K562 (cell line): ENCODE measurements at regions not wholly inside any gene's neighbourhood (a gene's known extent, or its start where the extent isn't known, plus 50 kb on each side); places are given as distances from the start of the nearest gene placed in this dataset.

ENCODE experiments used
- ATAC-seq: fragments of 200-7000 bp; cut with Tn5 transposase; 3 replicates; pipeline ENCODE4 v1.9.1; 2020; ENCODE audit warnings: moderate library complexity
- BruUV-seq: library from RNA; stranded (reverse); fragments of 400-500 nt; replicated peaks from 2 replicates; lab custom pipeline; 2021; lab: Mats Ljungman, UMichigan
- CTCF ChIA-PET: fragments of 300-600 bp; formaldehyde crosslinking; extraction: SDS; loops from one replicate; lab custom pipeline; 2021; ENCODE audit warnings: low intra/inter-chr PET ratio; lab: Yijun Ruan, JAX
- POLR2A ChIA-PET: fragments of 300-600, 350-650 bp; sonication (Branson Sonifier 250); formaldehyde crosslinking; extraction: SDS; loops from one replicate; lab custom pipeline; 2021; ENCODE audit warnings: antibody characterized with exemption, inconsistent platforms; lab: Yijun Ruan, JAX
- DNase-seq, 4 experiments: peaks; one replicate each; pipeline versions ENCODE4 v3.0.0 to v3.0.0-alpha.2; 2011 to 2018; ENCODE audit warnings: low spot score in 3 of 4, mixed read lengths in 3 of 4; ENCODE audit errors: extremely low read depth in 1 of 4
- FAIRE-seq: peaks from 2 replicates; lab custom pipeline; 2011; peaks lifted over from hg19 to GRCh38; lab: Jason Lieb, UNC
- H2AFZ ChIP-seq: 2 replicates; pipeline ENCODE4 v1.6.0; 2011; ENCODE audit warnings: low read depth, low read length, control low read depth, inconsistent platforms
- H3K27ac ChIP-seq: fragments of 200-600 bp; 3 replicates; pipeline ENCODE4 v1.8.0; 2011; ENCODE audit warnings: low read depth, mild to moderate bottlenecking, control low read depth, inconsistent platforms, low read length, moderate library complexity, mixed read lengths; ENCODE audit errors: extremely low read depth
- H3K27me3 ChIP-seq, 2 experiments: fragments of 300-600 bp in 1 of 2; 2 replicates in 1 of 2; 3 replicates in 1 of 2; pipeline versions ENCODE4 v1.6.0 to v1.8.0; 2011; ENCODE audit warnings: inconsistent platforms in 2 of 2, low read length in 2 of 2, mild to moderate bottlenecking in 1 of 2, mixed read lengths in 1 of 2, moderate library complexity in 1 of 2; ENCODE audit not compliant: control insufficient read depth in 2 of 2, insufficient read depth in 2 of 2
- H3K36me3 ChIP-seq: fragments of 300-600 bp; 3 replicates; pipeline ENCODE4 v1.8.0; 2011; ENCODE audit warnings: mild to moderate bottlenecking, low read length, inconsistent platforms; ENCODE audit not compliant: control insufficient read depth, insufficient read depth
- H3K4me1 ChIP-seq, 2 experiments: fragments of 200-600 bp in 1 of 2; replicated peaks in 1 of 2; 2 replicates in 1 of 2; 3 replicates in 1 of 2; pipeline versions ENCODE4 v1.5.1 to v1.8.0; 2011; ENCODE audit warnings: inconsistent platforms in 2 of 2, low read length in 2 of 2, mild to moderate bottlenecking in 1 of 2, mixed read lengths in 1 of 2, moderate library complexity in 1 of 2; ENCODE audit not compliant: control insufficient read depth in 2 of 2, insufficient read depth in 2 of 2
- H3K4me2 ChIP-seq: 2 replicates; pipeline ENCODE4 v1.6.1; 2011; ENCODE audit warnings: low read length, control low read depth, inconsistent platforms, mixed read lengths; ENCODE audit not compliant: insufficient read depth
- H3K4me3 ChIP-seq: fragments of 200-600 bp; sonication (generic), shearing (Covaris generic); 2 replicates; pipeline ENCODE4 v1.5.1; 2016; ENCODE audit warnings: control low read depth, inconsistent platforms
- H3K79me2 ChIP-seq: fragments of 200-600 bp; 3 replicates; pipeline ENCODE4 v1.8.0; 2011; ENCODE audit warnings: low read length, inconsistent platforms; ENCODE audit not compliant: control insufficient read depth, insufficient read depth
- H3K9ac ChIP-seq, 2 experiments: 2 replicates each; pipeline versions ENCODE4 v1.6.0 to v1.6.1; 2011; ENCODE audit warnings: low read depth in 2 of 2, low read length in 2 of 2, control low read depth in 1 of 2, inconsistent platforms in 1 of 2, mild to moderate bottlenecking in 1 of 2, mixed read lengths in 1 of 2; ENCODE audit not compliant: insufficient read depth in 1 of 2
- H3K9me1 ChIP-seq: one replicate; pipeline ENCODE4 v1.6.0; 2011; ENCODE audit warnings: inconsistent platforms, mild to moderate bottlenecking, low read length, moderate library complexity; ENCODE audit not compliant: control insufficient read depth, insufficient read depth
- H3K9me3 ChIP-seq: replicated peaks from 2 replicates; pipeline ENCODE4 v1.5.1; 2011; ENCODE audit warnings: low read depth, low read length, inconsistent platforms; ENCODE audit not compliant: control insufficient read depth, insufficient read depth
- H4K20me1 ChIP-seq: replicated peaks from 2 replicates; pipeline ENCODE4 v1.6.1; 2011; ENCODE audit warnings: low read length, inconsistent platforms, mixed read lengths; ENCODE audit not compliant: control insufficient read depth, insufficient read depth
- CTCF ChIP-seq, 3 experiments: IDR thresholded peaks in 2 of 3; conservative IDR thresholded peaks in 1 of 3; 2 replicates each; pipeline ENCODE4 v1.5.1; 2011 to 2012; ENCODE audit warnings: low read length in 3 of 3, mild to moderate bottlenecking in 3 of 3, control low read depth in 2 of 3, improper control_type of control experiment in 1 of 3, inconsistent platforms in 1 of 3, low read depth in 1 of 3, mixed read lengths in 1 of 3, moderate library complexity in 1 of 3; ENCODE audit not compliant: insufficient read depth in 2 of 3
- RAD21 ChIP-seq, 2 experiments: fragments of 250-450 bp in 1 of 2; fragments of 450-650 bp in 1 of 2; sonication (Bioruptor Pico) in 1 of 2; formaldehyde crosslinking in 1 of 2; IDR thresholded peaks in 1 of 2; conservative IDR thresholded peaks in 1 of 2; 2 replicates each; pipeline versions ENCODE4 v1.4.0 to v1.8.0; 2020 to 2022; ENCODE audit warnings: mild to moderate bottlenecking in 2 of 2, moderate library complexity in 1 of 2
- ZNF780A ChIP-seq: fragments of 250-450 bp; sonication (Bioruptor Pico); IDR thresholded peaks from 2 replicates; pipeline ENCODE4 v1.5.0; 2021; ENCODE audit warnings: mild to moderate bottlenecking
- WGBS: fragments of 100-300 bp; shearing (Covaris generic); methylation state at CpG from one replicate; pipeline ENCODE4 v1.1.6; 2016; ENCODE audit warnings: low coverage, mixed read lengths; ENCODE audit not compliant: insufficient coverage; ENCODE audit errors: missing lambda C conversion rate; 5-methylcytosine and 5-hydroxymethylcytosine counted together
- in situ Hi-C: fragments of 300-500 bp; cut with MboI; formaldehyde crosslinking; loops from 4 replicates; pipeline ENCODE4 v1.15.0; 2018; ENCODE audit warnings: inconsistent platforms, mixed read lengths
- intact Hi-C: fragments of 100-400 bp; cut with micrococcal nuclease; formaldehyde crosslinking; loops from 2 replicates; pipeline ENCODE4 v1.14.2; 2022

GRCh38 chr11:88231894-88232482 is 56.7 kb upstream of the RAB38 start:
- H3K9me3 ChIP-seq: no peaks in the 10 kb centered on the region; the same call in 1 of the 2 replicates
- peak in 1 of 2 experiments; percentile 31; a peak in 1 of 4 replicates for TF ChIP-seq RAD21 (CRISPR knock-in tag; conservative IDR thresholded peaks at IDR 0.05 in 1 of 2, IDR thresholded peaks at IDR 0.05 in 1 of 2)
- TF ChIP-seq CTCF (IDR thresholded peaks at IDR 0.05 in 2 of 3, conservative IDR thresholded peaks at IDR 0.05 in 1 of 3; ENCODE audit: insufficient read depth in 2 of 3, low read depth in 1 of 3, low read length in 3 of 3): peak in 2 of 3 experiments; percentile 1 to 20; a peak in 1 of 6 replicates
- no peak for TF ChIP-seq ZNF780A (CRISPR knock-in tag)
- TF ChIP-seq, all 486 proteins: peak for 2
- in situ Hi-C loops: no loop called here
- no TSS peak for BruUV-seq
- Histone ChIP-seq H3K4me1 (no peaks in the 10 kb centered on the region), H2AFZ (no peak overlapping the region), H3K4me3 (no peak overlapping the region), H3K27me3 (no peaks in the 10 kb centered on the region), H3K79me2 (no peaks in the 10 kb centered on the region), H3K36me3 (no peaks in the 10 kb centered on the region), H3K27ac (no peak overlapping the region), H4K20me1 (no peaks in the 10 kb centered on the region), H3K9ac (no peak overlapping the region), H3K9me1 (no peaks in the 10 kb centered on the region), H3K4me2 (no peak overlapping the region)
- FAIRE-seq (no peak), ATAC-seq (peak; percentile 66), DNase-seq (peak in 2 of 4 experiments; percentile 3 to 7)
- intact Hi-C loops: no loop called here
- CTCF ChIA-PET: no interaction called here
- 33% methylated on average over 5 of the region's 5 CpGs for WGBS
- POLR2A ChIA-PET: interaction anchor here (1.2 kb wide), 1 partner anchor 8 kb away, joined by 5 read pairs; no protein-coding TSS in a partner anchor
